Middle frontal gyrus (tissue), 1 donor: ENCODE measurements at regions not wholly inside any gene's neighbourhood (a gene's known extent, or its start where the extent isn't known, plus 50 kb on each side); places are given as distances from the start of the nearest gene placed in this dataset.

Source experiments
- DNase-seq: peaks from one replicate; pipeline ENCODE4 v3.0.0-alpha.2; 2015; ENCODE audit warnings: low spot score; ENCODE audit errors: extremely low spot score

GRCh38 chr2:184520441-184520840, 77.9 kb upstream of the ZNF804A start:
- no peak for DNase-seq

- DNase-seq = no peak
Measured at GRCh38 chr2:184523732-184524131, 74.6 kb upstream of the ZNF804A start.

- no peak for DNase-seq
Measured at GRCh38 chr2:184524551-184525382, 73.6 kb upstream of the ZNF804A start.

- no peak for DNase-seq
Measured at GRCh38 chr2:184527058-184527457, 71.3 kb upstream of the ZNF804A start.

GRCh38 chr2:184528119-184528518, 70.2 kb upstream of the ZNF804A start:
- DNase-seq = no peak

GRCh38 chr2:184530239-184530638, 68.1 kb upstream of the ZNF804A start:
- DNase-seq = no peak

GRCh38 chr2:184530959-184531358, 67.4 kb upstream of the ZNF804A start:
- no peak for DNase-seq

- DNase-seq = no peak
Measured at GRCh38 chr2:184532551-184532950, 65.8 kb upstream of the ZNF804A start.

GRCh38 chr2:184534986-184535385, 63.3 kb upstream of the ZNF804A start:
- DNase-seq = no peak

- no peak for DNase-seq
Measured at GRCh38 chr2:184540246-184540789, 58.0 kb upstream of the ZNF804A start.

- DNase-seq = no peak
Measured at GRCh38 chr2:184541591-184541990, 56.7 kb upstream of the ZNF804A start.

- DNase-seq = no peak
Measured at GRCh38 chr2:184543832-184544231, 54.5 kb upstream of the ZNF804A start.
